CD4-positive, alpha-beta T cell (primary cell): ENCODE measurements at regions not wholly inside any gene's neighbourhood (a gene's known extent, or its start where the extent isn't known, plus 50 kb on each side); places are given as distances from the start of the nearest gene placed in this dataset.
A peak's percentile ranks its signal among the peaks of the same experiment; 100 is the strongest.

ENCODE experiments used
- ATAC-seq: fragments of 200-7000 bp; cut with Tn5 transposase; one replicate; pipeline ENCODE4 v1.10.0; 2022; ENCODE audit warnings: mild to moderate bottlenecking; ENCODE audit not compliant: poor library complexity
- CTCF ChIA-PET: fragments of 350-600 bp; sonication (Branson Sonifier 250); formaldehyde crosslinking; loops from one replicate; lab custom pipeline; 2021; ENCODE audit warnings: antibody characterized with exemption, inconsistent platforms; lab: Charles Lee
- POLR2A ChIA-PET: fragments of 350-600 bp; sonication (Branson Sonifier 250); formaldehyde crosslinking; loops from one replicate; lab custom pipeline; 2021; ENCODE audit warnings: antibody characterized with exemption, inconsistent platforms; lab: Charles Lee
- DNase-seq, 14 experiments: peaks; one replicate each; pipeline ENCODE4 v3.0.0-alpha.2; 2013 to 2020; ENCODE audit warnings: mixed read lengths in 2 of 14
- H3K27ac ChIP-seq, 2 donors: one replicate each; pipeline versions ENCODE4 v1.5.1 to v1.7.0; 2013; ENCODE audit warnings: low read length in 2 of 2, low read depth in 1 of 2, mild to moderate bottlenecking in 1 of 2
- H3K27me3 ChIP-seq, 2 experiments: 1 replicate in 1 of 2; 2 replicates in 1 of 2; pipeline versions ENCODE4 v1.6.1 to v1.7.0; 2013; ENCODE audit warnings: low read length in 2 of 2, control low read depth in 1 of 2, mild to moderate bottlenecking in 1 of 2, moderate library complexity in 1 of 2; ENCODE audit not compliant: insufficient read depth in 2 of 2, control insufficient read depth in 1 of 2
- H3K36me3 ChIP-seq: one replicate; pipeline ENCODE4 v1.6.1; 2013; ENCODE audit warnings: low read length, control low read depth; ENCODE audit not compliant: insufficient read depth
- H3K4me1 ChIP-seq: one replicate; pipeline ENCODE4 v1.6.1; 2013; ENCODE audit warnings: low read length, control low read depth; ENCODE audit not compliant: insufficient read depth
- H3K4me3 ChIP-seq: one replicate; pipeline ENCODE4 v1.5.1; 2013; ENCODE audit warnings: mild to moderate bottlenecking, low read length, moderate library complexity
- H3K9me3 ChIP-seq, 2 experiments: 1 replicate in 1 of 2; 2 replicates in 1 of 2; pipeline versions ENCODE4 v1.6.1 to v1.7.0; 2013; ENCODE audit warnings: low read length in 2 of 2, mild to moderate bottlenecking in 2 of 2, control low read depth in 1 of 2, moderate library complexity in 1 of 2; ENCODE audit not compliant: control insufficient read depth in 1 of 2, insufficient read depth in 1 of 2
- H3K27ac Mint-ChIP-seq: one replicate; pipeline ENCODE4 v1.8.0; 2020; ENCODE audit warnings: mixed read lengths
- H3K27me3 Mint-ChIP-seq: one replicate; pipeline ENCODE4 v1.8.0; 2021; ENCODE audit warnings: mixed read lengths
- H3K36me3 Mint-ChIP-seq: one replicate; pipeline ENCODE4 v1.8.0; 2021; ENCODE audit warnings: low read depth, mixed read lengths
- H3K4me1 Mint-ChIP-seq: one replicate; pipeline ENCODE4 v1.8.0; 2021; ENCODE audit warnings: low read depth, mixed read lengths
- H3K4me3 Mint-ChIP-seq: one replicate; pipeline ENCODE4 v1.8.0; 2020; ENCODE audit warnings: mild to moderate bottlenecking, mixed read lengths
- H3K9me3 Mint-ChIP-seq: one replicate; pipeline ENCODE4 v1.8.0; 2020; ENCODE audit warnings: mixed read lengths
- intact Hi-C, 2 experiments: fragments of 100-400 bp; cut with DNase I in 1 of 2; cut with micrococcal nuclease in 1 of 2; formaldehyde crosslinking; loops; one replicate each; pipeline versions ENCODE4 v1.15.1 to v1.9.0; 2023 to 2025; cut with DNase I, micrococcal nuclease
- TF ChIP-seq, protein P1 (sequence below): fragments of 200-600 bp; IDR thresholded peaks from one replicate; pipeline ENCODE4 v1.8.0; 2022; ENCODE audit warnings: antibody characterized with exemption, mild to moderate bottlenecking

DNA sequence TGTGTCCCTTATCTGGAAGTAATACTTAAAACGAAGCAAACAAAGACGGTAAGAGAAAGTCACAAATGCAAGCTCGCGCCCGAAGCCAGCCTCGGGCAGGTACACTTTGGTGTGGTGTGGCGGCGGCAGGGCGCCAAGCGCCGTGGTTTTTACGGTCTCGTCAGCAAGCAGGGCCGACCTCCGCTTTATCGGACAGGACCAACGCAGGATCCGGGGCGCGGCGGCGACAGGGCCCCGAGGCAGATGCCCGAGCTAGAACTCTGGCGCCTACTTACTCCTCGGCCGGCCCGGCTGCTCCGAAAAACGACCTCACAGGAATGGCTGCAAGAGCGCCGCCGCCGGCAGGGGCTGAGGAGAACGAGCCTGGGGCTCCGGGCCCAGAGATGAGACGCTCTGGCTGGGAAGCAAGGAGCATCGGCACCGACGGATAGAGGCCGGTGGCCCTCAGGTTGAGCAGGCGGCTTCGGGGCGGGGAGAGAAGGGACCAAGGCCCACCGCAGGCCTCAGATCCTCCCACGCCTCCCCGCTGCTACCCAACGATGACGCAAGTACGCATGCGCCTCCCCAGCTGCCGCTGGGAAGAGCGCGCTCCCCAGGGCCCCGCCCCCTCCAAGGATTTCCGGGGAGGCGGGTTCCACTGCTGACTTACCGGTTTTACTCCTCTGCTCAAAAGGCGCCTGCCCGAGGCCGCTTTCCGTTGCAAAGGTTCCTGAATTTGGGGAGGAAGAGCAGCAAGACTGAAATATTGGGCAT lies 60.6 kb downstream of the FAM217A start:
- no peaks in the 10 kb centered on the region for H3K9me3 Mint-ChIP-seq
- H3K9me3 ChIP-seq, result no peaks in the 10 kb centered on the region
- TF ChIP-seq, protein P1, sequence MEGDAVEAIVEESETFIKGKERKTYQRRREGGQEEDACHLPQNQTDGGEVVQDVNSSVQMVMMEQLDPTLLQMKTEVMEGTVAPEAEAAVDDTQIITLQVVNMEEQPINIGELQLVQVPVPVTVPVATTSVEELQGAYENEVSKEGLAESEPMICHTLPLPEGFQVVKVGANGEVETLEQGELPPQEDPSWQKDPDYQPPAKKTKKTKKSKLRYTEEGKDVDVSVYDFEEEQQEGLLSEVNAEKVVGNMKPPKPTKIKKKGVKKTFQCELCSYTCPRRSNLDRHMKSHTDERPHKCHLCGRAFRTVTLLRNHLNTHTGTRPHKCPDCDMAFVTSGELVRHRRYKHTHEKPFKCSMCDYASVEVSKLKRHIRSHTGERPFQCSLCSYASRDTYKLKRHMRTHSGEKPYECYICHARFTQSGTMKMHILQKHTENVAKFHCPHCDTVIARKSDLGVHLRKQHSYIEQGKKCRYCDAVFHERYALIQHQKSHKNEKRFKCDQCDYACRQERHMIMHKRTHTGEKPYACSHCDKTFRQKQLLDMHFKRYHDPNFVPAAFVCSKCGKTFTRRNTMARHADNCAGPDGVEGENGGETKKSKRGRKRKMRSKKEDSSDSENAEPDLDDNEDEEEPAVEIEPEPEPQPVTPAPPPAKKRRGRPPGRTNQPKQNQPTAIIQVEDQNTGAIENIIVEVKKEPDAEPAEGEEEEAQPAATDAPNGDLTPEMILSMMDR, result peak; percentile 38
- no peaks in the 10 kb centered on the region for H3K27me3 Mint-ChIP-seq
- H3K36me3 ChIP-seq, result peaks cover 8% of the 10 kb centered on the region
- ChIA-PET CTCF (interaction anchor here (0.8 to 2.6 kb wide), 5 partner anchors 11 to 169 kb away, joined by 3 to 26 read pairs (median 5); partner anchors contain the start of gene FAM50B), POLR2A (interaction anchor here (0.6 to 2.7 kb wide), 23 partner anchors 10 to 1255 kb away, joined by 3 to 50 read pairs (median 4); partner anchors contain the start of genes ECI2, FAM50B, PSMG4 and RIPK1)
- peak; percentile 91 to 99 (median 94) for DNase-seq
- H3K36me3 Mint-ChIP-seq, result peaks cover 65% of the 10 kb centered on the region
- peak overlapping the region; percentile 96 for H3K27ac ChIP-seq
- peak overlapping the region; percentile 92 for H3K4me3 ChIP-seq
- intact Hi-C loops, result loop anchor here (1.0 to 10.0 kb wide), 5 partner anchors 10 to 1254 kb away; partner anchors contain the start of genes FAM50B (in 1 of the 2), SLC22A23 (in 1 of the 2) and WRNIP1 (in 1 of the 2)
- H3K4me1 ChIP-seq, result peaks cover 48% of the 10 kb centered on the region
- H3K27me3 ChIP-seq, result no peaks in the 10 kb centered on the region
- H3K27ac Mint-ChIP-seq, result peak overlapping the region; percentile 96
- peak; percentile 63 for ATAC-seq
- peak overlapping the region; percentile 98 for H3K4me3 Mint-ChIP-seq
- peaks cover 84% of the 10 kb centered on the region for H3K4me1 Mint-ChIP-seq
